ENCODE measurements at regions not wholly inside any gene's neighbourhood (a gene's known extent, or its start where the extent isn't known, plus 50 kb on each side); places are given as distances from the start of the nearest gene placed in this dataset.

DNA sequence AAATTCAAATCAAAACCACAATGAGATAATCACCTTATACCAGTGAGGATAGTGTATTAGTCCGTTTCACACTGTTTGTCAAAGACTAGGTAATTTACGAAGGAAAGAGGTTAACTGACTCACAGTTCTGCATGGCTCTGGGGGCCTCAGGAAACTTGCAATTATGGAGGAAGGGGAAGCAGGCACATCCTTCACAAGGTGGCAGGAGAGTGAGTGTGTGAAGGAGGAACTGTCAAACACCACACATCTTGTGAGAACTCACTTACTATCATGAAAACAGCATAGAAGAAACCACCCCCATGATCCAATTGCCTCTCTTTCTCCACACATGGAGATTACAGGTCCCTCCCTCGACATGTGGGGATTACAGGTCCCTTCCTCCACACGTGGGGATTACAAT is 54.7 kb upstream of the TRPC5 start:
- TF ChIP-seq EZH2 (IDR thresholded peaks at IDR 0.05; ENCODE audit: borderline replicate concordance, low read depth, low read length, severe bottlenecking) = no peak
- TF ChIP-seq CTCF (IDR thresholded peaks at IDR 0.05; ENCODE audit: borderline replicate concordance, extremely low read depth, low read length, poor library complexity, severe bottlenecking) = no peak
